OCI-LY1 (cell line): ENCODE measurements at regions not wholly inside any gene's neighbourhood (a gene's known extent, or its start where the extent isn't known, plus 50 kb on each side); places are given as distances from the start of the nearest gene placed in this dataset.

Experiments used
- CTCF ChIP-seq: fragments of 200-600 bp; sonication (generic), shearing (Covaris generic); IDR thresholded peaks from 2 replicates; pipeline ENCODE4 v1.5.1; 2017; ENCODE audit warnings: mild to moderate bottlenecking, antibody characterized with exemption, low read length, moderate library complexity, mixed read lengths
- EZH2 ChIP-seq: fragments of 200-600 bp; sonication (generic), shearing (Covaris generic); IDR thresholded peaks from 2 replicates; pipeline ENCODE4 v1.8.0; 2017; ENCODE audit warnings: borderline replicate concordance, mixed run types, mild to moderate bottlenecking, antibody characterized with exemption, low read length, moderate library complexity, mixed read lengths

- no peak for TF ChIP-seq CTCF
- TF ChIP-seq EZH2 = no peak
Observed at GRCh38 chr4:56099378-56099786, 150.6 kb downstream of the CEP135 start.
